IPS-18c (cell line): ENCODE measurements at regions not wholly inside any gene's neighbourhood (a gene's known extent, or its start where the extent isn't known, plus 50 kb on each side); places are given as distances from the start of the nearest gene placed in this dataset.

Experiments used
- H3K4me3 ChIP-seq: 2 replicates; pipeline ENCODE4 v1.7.0; 2013; ENCODE audit warnings: low read depth, mild to moderate bottlenecking, low read length, moderate library complexity; ENCODE audit not compliant: insufficient read depth
- H3K9me3 ChIP-seq: one replicate; pipeline ENCODE4 v1.6.1; 2013; ENCODE audit warnings: mild to moderate bottlenecking, low read length, moderate library complexity; ENCODE audit not compliant: control insufficient read depth, insufficient read depth

DNA sequence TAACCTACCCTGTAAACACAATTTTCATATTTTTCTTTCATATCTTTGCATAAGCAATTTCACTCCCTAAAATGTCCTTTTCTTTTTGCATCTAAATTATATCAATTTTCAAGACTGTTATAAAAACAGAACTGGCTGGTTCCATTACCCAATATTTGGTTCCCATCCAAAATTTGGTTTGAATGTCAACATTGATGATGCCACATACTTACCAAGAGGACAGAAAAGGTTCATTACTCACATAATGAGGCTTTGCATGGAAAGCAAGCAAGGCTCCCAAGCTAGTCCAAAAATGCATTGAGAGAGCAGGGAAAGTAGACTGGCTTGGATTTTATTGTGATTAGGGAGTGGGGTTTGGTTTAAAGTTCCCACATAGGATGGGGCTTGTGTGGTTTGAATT, 144.4 kb upstream of the AKIRIN2 start:
- no peak overlapping the region for H3K4me3 ChIP-seq
- no peaks in the 10 kb centered on the region for H3K9me3 ChIP-seq

DNA sequence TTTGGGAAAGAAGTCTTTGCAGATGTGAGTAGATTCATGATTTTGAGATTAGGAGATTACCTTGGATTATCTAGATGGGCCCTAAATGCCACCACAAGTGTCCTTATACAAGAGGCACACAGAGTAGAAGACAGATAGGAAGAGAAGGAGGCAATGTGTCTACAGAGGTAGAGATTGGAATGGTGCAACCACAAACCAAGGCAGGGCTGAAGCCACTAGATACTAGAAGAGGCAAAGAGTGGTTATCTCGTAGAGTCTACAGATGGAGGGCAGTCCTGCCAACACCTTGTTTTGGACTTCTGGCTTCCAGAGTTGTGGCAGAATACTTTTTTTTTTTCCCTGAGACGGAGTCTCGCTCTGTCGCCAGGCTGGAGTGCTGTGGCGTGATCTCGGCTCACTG, 138.3 kb upstream of the AKIRIN2 start:
- H3K4me3 ChIP-seq: no peak overlapping the region

DNA sequence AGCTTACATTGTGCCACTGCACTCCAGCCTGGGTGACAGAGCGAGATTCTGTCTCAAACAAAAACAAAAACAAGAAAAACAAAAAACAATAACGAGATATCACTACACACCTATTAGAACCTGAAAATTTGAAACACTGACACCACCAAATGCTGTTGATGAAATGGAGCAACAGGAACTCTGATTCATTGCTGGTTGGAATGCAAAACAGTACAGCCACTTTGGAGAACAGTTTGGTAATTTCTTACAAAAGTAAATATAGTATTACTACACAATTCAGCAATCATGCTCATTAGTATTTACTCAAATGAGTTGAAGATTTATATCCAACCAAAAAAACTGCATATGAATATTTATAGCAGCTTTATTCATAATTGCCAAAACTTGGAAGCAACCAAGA, 135.8 kb upstream of the AKIRIN2 start:
- Histone ChIP-seq H3K9me3 (no peaks in the 10 kb centered on the region), H3K4me3 (no peak overlapping the region)

More for the DNA sequence above, 138.3 kb upstream of the AKIRIN2 start:
- no peaks in the 10 kb centered on the region for H3K9me3 ChIP-seq

DNA sequence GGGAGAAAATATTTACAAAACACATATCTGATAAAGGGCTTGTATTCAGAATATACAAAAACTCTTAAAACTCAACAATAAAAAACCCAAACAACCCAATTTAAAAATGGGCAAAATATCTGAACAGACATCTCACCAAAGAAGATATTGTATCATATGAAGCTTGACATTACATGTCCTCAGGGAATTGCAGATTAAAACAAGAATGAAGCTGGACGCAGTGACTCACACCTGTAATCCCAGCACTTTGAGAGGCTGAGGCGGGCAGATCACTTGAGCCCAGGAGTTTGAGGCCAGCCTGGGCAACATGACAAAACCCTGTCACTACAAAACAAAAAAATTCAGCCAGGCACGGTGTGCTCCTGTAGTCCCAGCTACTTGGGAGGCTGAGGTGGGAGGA, 135.4 kb upstream of the AKIRIN2 start:
- H3K4me3 ChIP-seq: no peak overlapping the region
- no peaks in the 10 kb centered on the region for H3K9me3 ChIP-seq

DNA sequence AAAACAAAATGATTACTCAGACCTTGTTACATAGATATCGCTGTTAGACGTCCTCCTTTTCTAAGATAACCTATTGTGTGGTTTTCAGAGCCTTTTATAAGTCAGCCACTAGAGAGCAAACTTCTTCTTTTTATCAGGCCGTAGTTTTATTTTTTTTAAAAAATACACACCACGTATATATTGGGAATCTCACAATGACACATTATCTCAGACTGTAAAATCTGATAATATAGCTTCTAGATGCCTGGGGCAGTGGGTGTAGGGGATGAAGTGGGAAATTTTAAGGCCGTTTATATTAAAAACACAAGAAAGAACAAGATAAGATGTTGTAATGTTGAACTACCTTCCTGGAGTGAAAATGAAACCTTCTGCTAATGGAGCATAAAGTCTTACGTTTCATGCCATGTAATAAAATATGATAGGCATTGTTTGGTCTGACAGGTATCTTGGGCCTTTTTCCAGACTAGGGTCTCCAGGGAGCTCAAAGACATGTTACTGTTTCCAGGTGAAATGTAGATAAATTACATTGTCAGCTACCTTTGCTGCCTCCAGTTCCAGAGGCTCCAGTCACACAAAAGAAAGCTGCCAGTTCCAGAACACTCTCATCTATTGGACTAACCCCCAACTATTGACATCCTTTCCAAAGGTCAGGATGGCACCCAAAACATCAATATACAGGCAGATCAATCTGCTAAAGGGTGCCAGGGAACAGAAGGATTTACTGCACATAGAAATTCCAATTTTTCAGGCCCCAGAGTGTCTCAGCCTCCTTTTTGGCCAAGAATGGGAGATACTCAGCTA, 130.2 kb upstream of the AKIRIN2 start:
- Histone ChIP-seq H3K4me3 (no peak overlapping the region), H3K9me3 (no peaks in the 10 kb centered on the region)

DNA sequence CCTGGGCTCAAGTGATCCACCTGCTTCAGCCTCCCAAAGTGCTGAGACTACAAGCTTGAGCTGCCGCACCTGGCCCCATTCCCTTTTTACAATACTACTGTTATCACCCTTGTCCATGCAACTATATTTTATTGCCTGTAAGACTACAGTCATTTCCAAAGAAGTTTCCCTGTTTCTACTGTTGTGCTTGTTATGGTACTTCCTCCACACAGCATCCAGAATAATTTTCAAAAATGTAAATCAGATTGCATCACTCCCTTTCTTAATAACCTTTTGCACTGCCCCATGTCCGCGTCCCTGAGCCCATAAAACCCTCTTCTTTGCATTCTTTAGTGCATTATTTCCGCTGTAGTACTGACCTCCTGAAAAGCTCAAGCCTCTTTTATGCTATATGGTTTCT, 128.9 kb upstream of the AKIRIN2 start:
- H3K4me3 ChIP-seq: no peak overlapping the region
- no peaks in the 10 kb centered on the region for H3K9me3 ChIP-seq

DNA sequence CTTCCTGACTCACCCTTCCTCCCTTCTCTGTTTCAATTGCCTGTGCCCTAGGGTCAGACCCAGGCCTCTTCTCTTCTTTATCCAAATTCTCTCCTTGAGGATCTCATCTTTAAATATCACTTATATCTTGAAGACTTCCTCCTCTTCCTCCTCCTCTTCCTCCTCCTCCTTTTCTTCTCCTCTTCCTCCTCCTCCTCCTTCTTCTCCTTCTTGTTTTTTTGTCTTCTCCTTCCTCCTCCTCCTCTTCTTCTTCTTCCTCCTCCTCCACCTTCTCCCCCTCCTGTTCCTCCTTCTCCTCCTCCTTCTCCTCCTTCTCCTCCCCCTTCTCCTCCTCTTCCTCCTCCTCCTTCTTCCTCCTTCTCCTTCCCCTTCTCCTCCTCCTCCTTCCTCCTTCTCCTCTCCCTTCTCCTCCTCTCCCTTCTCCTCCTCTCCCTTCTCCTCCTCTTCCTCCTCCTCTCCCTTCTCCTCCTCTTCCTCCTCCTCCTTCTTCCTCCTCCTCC, 127.6 kb upstream of the AKIRIN2 start:
- no peak overlapping the region for H3K4me3 ChIP-seq

DNA sequence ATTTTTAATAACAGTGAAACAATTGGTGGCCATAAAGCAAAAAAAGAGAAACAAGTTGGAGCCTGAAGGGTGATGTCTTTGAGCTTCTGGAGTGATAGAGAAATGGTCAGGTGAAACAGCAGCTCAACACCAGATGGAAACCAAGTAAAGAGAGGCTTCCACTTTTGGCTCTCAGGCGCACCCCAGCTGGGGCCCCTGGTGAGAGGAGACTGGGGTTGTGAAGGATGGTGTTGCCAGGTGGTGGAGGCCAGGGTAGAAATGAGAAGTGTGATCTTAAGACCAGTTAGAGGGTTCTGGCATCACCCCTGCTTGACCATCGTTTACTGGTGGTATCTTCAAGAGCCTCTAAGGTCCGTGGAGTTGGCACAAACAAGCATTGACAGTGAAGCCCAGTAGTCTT, 126.0 kb upstream of the AKIRIN2 start:
- H3K4me3 ChIP-seq: no peak overlapping the region

More for the DNA sequence above, 127.6 kb upstream of the AKIRIN2 start:
- H3K9me3 ChIP-seq: no peaks in the 10 kb centered on the region

DNA sequence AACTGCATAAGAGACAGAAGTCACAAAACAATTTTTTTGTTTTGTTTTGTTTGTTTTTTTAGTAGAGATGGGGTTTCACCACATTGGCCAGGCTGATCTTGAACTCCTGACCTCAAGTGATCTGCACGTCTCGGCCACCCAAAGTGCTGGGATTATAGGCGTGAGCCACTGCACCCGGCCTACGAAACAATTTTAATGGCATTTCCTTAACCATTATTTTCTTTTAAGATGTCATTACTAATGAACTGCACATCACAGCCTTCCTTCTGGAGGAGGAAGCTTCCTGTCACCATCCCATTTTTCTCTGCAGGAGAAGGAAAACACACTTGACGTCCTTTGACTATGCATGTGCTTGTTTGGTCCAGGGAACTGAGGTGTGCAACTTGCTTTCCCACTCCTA, 125.3 kb upstream of the AKIRIN2 start:
- Histone ChIP-seq H3K9me3 (no peaks in the 10 kb centered on the region), H3K4me3 (no peak overlapping the region)

More for the DNA sequence above, 126.0 kb upstream of the AKIRIN2 start:
- no peaks in the 10 kb centered on the region for H3K9me3 ChIP-seq

DNA sequence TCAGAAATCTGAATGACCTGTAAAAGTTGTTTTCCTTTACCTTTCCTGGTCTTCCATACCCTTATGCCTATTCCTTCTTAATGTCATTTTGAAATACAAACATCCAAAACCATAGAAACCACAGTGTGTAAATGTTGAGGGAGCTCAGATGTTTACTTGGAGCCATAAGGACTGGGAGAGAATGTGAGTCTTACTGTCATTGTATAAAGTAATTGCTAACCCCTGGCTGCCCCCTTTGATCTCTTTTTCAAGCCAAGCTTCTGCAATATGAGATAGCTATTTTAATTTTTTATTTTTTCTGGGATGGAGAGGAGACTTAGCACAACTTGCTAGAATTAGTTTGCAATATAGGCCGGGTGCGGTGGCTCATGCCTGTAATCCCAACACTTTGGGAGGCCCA, 124.4 kb upstream of the AKIRIN2 start:
- H3K4me3 ChIP-seq: no peak overlapping the region
- no peaks in the 10 kb centered on the region for H3K9me3 ChIP-seq

DNA sequence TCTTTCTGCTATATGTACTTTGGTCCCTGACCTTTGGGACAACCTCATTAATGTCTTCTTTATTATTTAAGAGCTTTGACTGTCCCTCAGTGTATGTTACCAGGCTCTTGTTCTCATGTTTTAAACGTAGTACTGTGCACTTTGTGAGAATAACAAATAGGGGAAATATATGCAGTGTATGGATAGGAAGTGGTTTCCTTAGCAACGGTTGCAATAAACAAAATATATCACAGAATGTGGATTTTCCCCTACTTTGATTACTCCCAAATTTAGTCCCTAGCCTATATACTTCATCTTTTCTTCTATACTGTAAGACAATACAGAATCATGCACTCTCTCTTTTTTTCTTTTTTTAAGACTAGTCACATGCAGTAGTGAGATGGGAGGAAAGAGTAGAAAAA, 123.8 kb upstream of the AKIRIN2 start:
- Histone ChIP-seq H3K9me3 (no peaks in the 10 kb centered on the region), H3K4me3 (no peak overlapping the region)

DNA sequence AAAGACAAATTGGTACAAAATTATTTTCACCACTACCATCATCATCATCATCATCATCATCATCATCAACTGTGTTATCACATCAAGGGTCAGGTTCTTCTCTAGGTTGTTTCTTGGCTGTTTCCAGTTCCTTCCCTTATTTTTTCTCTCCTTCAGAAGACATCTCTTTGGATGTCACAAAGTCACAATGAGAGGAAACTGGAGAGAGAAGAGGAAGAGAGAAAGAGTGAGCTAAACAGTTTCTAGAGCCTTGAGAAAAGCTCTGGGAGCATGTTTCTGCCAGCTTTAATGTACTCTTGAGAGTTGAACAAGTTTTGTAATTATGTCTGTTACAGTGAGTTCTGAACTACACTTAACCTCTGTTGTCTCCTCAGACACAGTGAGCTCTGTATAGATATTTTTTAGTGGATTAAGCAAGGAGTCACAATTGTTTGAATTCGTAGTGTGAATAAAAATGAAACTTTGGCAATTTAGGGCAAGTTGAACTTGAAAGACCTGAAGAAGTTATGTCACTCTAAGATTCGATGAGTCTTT, 123.0 kb upstream of the AKIRIN2 start:
- H3K9me3 ChIP-seq: no peaks in the 10 kb centered on the region
- no peak overlapping the region for H3K4me3 ChIP-seq

DNA sequence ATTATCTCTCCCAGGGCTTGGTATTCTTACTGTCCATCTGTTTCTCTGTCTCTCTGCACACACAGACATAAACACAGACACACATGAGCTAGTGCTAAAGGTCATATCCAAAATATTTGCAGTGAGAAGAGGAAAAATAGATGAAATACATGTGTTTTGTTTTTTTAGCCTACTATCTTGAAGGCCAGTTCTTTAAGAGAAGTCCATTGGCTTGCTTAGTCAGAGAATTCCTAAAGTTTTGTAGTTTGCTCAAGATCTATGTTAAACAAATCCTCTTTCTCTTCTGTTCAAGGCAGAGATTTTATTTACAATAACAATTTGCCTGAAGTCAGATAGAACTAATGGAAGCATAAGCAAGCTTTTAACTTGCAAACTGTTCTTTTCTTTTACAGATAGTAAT, 120.0 kb upstream of the AKIRIN2 start:
- Histone ChIP-seq H3K9me3 (no peaks in the 10 kb centered on the region), H3K4me3 (no peak overlapping the region)

DNA sequence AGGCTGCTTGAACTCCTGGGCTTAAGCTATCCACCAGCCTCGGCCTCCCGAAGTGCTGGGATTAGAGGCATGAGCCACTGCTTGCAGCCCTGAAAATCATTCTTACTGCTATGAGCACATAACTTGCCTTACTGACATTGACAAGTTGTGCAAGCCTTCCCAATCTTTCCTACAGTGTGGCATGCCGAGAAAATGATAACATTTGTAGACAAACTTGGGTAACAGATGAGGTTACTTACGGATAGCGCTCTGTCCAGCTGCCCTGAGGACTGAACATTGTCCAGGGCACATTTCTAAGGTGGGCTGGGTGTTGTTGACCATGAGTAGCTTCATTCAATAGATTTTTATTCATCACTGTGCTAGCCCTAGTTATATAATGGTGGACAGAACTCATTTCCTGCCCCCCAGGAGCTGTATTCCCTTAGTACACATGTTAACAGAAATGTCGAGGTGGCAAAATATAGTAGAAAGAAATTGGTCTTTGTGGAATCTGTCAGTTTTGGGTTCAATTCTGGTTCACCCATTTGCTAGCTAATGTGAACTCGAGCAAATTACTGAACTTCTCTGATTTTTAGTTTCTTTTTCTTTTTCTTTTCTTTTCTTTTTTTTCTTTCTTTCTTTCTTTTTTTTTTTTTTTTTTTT, 118.4 kb upstream of the AKIRIN2 start:
- H3K4me3 ChIP-seq: no peak overlapping the region

DNA sequence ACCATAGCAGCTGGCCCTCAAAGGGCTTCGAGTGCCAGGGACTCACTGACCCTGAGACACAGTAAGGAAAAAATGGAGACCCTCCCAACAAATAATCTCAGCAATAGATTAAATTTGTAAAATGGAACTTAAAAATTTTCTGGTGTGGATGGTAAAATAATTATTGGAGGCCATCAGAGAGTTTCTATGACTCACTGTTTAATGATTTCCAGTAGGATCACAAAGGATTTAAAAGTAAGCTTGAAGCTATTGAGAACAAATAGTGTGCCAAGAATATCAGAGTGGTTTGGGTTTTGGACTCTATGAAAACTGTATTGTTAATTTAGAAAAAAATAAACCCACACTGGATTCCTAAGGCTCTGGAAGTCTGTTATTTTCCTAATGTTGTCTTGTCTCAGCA, 115.2 kb upstream of the AKIRIN2 start:
- Histone ChIP-seq H3K4me3 (no peak overlapping the region), H3K9me3 (no peaks in the 10 kb centered on the region)

More for the DNA sequence above, 118.4 kb upstream of the AKIRIN2 start:
- no peaks in the 10 kb centered on the region for H3K9me3 ChIP-seq

DNA sequence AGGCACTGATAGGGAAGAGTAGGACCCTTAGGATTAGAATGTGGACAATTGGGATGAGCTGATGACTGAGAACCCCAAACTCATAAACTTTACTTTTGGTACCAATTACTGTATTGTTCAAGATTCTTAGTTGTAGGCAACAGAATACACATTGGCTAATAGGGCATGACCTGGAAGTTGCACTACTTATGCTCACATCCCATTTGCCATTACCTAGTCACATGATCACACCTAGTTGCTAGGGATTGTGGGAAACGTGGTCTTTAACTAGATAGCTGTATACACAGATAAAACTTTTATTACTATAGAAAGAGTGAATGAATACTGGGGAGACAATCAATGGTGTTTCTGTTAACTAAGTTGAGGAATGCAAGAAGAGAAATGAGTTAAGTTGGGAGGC, 113.4 kb upstream of the AKIRIN2 start:
- Histone ChIP-seq H3K4me3 (no peak overlapping the region), H3K9me3 (no peaks in the 10 kb centered on the region)

DNA sequence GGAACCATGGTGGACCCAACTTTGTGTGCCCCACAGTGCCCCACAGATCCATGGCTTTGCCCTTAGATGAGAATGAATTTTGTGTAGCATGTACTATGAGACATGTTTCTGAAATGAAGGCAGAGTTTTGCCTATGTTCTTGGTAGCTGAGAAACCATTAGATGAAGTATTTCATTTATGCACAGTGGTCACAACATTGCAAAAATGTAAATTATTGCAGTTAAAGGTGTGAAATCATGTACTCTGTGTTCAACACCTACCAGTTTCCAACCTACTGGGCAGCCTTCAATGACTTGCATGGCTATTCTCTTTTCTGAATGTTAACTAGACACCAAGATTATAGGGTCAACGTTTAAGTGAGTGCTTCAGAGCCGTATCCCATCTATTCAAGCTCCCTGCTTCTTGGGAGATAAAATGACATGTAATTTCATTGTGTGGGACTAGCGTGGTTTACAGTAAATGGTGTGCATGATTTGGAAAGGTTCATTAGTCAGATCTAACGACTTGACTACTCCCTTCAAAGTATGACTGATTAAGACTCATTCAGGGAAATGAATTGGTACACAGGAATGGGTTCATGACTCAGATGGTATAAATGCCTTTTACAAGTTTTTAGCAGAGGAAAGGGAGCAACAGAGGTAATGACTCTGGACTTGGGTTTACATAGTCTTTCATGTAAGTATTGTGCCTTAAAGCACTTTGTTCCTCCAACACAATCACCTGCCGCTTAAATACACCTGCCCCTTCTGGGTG, 106.1 kb upstream of the AKIRIN2 start:
- H3K4me3 ChIP-seq: no peak overlapping the region
- no peaks in the 10 kb centered on the region for H3K9me3 ChIP-seq

DNA sequence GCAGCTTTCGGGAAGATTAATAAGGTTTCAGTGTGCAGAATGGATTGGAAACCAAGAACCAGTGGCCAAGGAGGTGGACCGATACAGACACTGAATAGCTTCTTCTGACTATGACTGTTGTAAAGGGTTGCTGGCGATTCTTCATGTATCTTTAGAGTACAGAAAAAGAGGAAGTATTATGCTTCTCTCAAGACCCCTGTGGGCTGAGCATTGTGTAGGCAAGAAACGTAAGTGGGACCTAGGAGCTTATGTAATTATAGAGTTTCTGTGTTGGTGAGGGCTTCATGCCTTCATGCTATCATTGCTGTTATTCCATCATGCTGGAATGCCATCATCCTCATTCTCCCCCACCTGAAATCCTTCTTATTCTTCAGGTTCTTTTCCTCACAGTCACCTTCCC, 105.4 kb upstream of the AKIRIN2 start:
- no peaks in the 10 kb centered on the region for H3K9me3 ChIP-seq
- no peak overlapping the region for H3K4me3 ChIP-seq
